Dermis blood vessel endothelial cell (primary cell): ENCODE measurements at regions not wholly inside any gene's neighbourhood (a gene's known extent, or its start where the extent isn't known, plus 50 kb on each side); places are given as distances from the start of the nearest gene placed in this dataset.

Experiments used
- DNase-seq: peaks from one replicate; pipeline ENCODE4 v3.0.0; 2010

- no peak for DNase-seq
These were observed 949.8 kb upstream of the TYRP1 start for GRCh38 chr9:11743356-11743755.

GRCh38 chr9:11749396-11749795 lies 943.8 kb upstream of the TYRP1 start:
- no peak for DNase-seq

GRCh38 chr9:11755951-11756350 lies 937.2 kb upstream of the TYRP1 start:
- DNase-seq: no peak

- DNase-seq: no peak
These were observed 935.8 kb upstream of the TYRP1 start for GRCh38 chr9:11757408-11757807.

- DNase-seq: no peak
These were observed 935.2 kb upstream of the TYRP1 start for GRCh38 chr9:11758016-11758415.

GRCh38 chr9:11779971-11780370 lies 913.2 kb upstream of the TYRP1 start:
- DNase-seq: no peak

- DNase-seq: no peak
These were observed 900.3 kb upstream of the TYRP1 start for GRCh38 chr9:11792870-11793269.

- DNase-seq: no peak
These were observed 898.2 kb upstream of the TYRP1 start for GRCh38 chr9:11794984-11795383.

- DNase-seq: no peak
These were observed 887.2 kb upstream of the TYRP1 start for GRCh38 chr9:11805969-11806368.

- DNase-seq: no peak
These were observed 871.7 kb upstream of the TYRP1 start for GRCh38 chr9:11821306-11821975.

GRCh38 chr9:11828201-11828600 lies 865.0 kb upstream of the TYRP1 start:
- DNase-seq: no peak

GRCh38 chr9:11833056-11833455 lies 860.1 kb upstream of the TYRP1 start:
- DNase-seq: no peak

- no peak for DNase-seq
These were observed 824.4 kb upstream of the TYRP1 start for GRCh38 chr9:11868795-11869194.

- DNase-seq: no peak
These were observed 821.3 kb upstream of the TYRP1 start for GRCh38 chr9:11871852-11872251.

- no peak for DNase-seq
These were observed 820.7 kb upstream of the TYRP1 start for GRCh38 chr9:11872471-11872870.

- no peak for DNase-seq
These were observed 818.8 kb upstream of the TYRP1 start for GRCh38 chr9:11874414-11874813.

GRCh38 chr9:11892401-11892800 lies 800.8 kb upstream of the TYRP1 start:
- no peak for DNase-seq

- DNase-seq: no peak
These were observed 799.9 kb upstream of the TYRP1 start for GRCh38 chr9:11893331-11893730.

GRCh38 chr9:11894136-11894535 lies 799.0 kb upstream of the TYRP1 start:
- DNase-seq: no peak

- DNase-seq: no peak
These were observed 790.6 kb upstream of the TYRP1 start for GRCh38 chr9:11902610-11903009.

GRCh38 chr9:11915699-11916098 lies 777.5 kb upstream of the TYRP1 start:
- no peak for DNase-seq

- no peak for DNase-seq
These were observed 764.3 kb upstream of the TYRP1 start for GRCh38 chr9:11928871-11929321.

- DNase-seq: no peak
These were observed 762.1 kb upstream of the TYRP1 start for GRCh38 chr9:11931109-11931508.

GRCh38 chr9:11931751-11932150 lies 761.4 kb upstream of the TYRP1 start:
- DNase-seq: no peak

- DNase-seq: no peak
These were observed 759.3 kb upstream of the TYRP1 start for GRCh38 chr9:11933926-11934325.
